Erythroblast (primary cell): ENCODE measurements at regions not wholly inside any gene's neighbourhood (a gene's known extent, or its start where the extent isn't known, plus 50 kb on each side); places are given as distances from the start of the nearest gene placed in this dataset.

ENCODE experiments used
- GATA1 ChIP-seq: IDR thresholded peaks from 2 replicates; pipeline ENCODE4 v1.6.1; 2011; ENCODE audit warnings: low read depth, mild to moderate bottlenecking, control low read depth, low read length, moderate library complexity
- POLR2A ChIP-seq: IDR thresholded peaks from 2 replicates; pipeline ENCODE4 v1.6.1; 2011; ENCODE audit warnings: mild to moderate bottlenecking, low read length

GRCh38 chr7:156157409-156158012 is 345.2 kb upstream of the SHH start:
- TF ChIP-seq POLR2A (no peak), GATA1 (no peak)
